ENCODE measurements at regions not wholly inside any gene's neighbourhood (a gene's known extent, or its start where the extent isn't known, plus 50 kb on each side); places are given as distances from the start of the nearest gene placed in this dataset.

DNA sequence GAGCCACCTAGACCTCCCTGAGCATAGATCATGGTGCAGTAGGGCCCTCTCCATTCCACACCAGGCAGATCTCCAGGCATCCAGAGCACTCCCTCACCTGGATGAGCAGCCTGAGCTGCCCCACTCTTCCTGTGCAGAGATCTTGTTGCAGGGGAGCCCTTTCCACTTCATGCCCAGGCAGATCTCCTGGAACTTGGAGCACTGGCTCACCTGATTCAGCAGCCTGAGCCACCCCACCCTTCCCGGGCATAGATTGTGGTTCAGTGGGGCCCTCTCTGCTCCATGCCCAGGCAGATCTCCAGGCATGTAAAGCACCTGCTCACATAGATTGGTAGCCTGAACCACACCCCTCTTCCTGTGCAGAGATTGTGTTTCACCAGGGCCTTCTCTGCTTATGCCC lies 78.0 kb downstream of the SEC16B start:
- Histone ChIP-seq H3K36me3 (ENCODE audit: control insufficient read depth, insufficient read depth, low read length) (no peaks in the 10 kb centered on the region), H3K27me3 (ENCODE audit: control insufficient read depth, insufficient read depth, low read length) (no peaks in the 10 kb centered on the region), H3K4me3 (ENCODE audit: low read depth, low read length) (no peak overlapping the region)
- CTCF ChIA-PET, result interaction anchor here (1.2 kb wide), 1 partner anchor 8 kb away, joined by 3 read pairs; no protein-coding TSS in a partner anchor
- no peak for DNase-seq (ENCODE audit: low read depth)
- POLR2A ChIA-PET, result no interaction called here
- TF ChIP-seq, protein P1, sequence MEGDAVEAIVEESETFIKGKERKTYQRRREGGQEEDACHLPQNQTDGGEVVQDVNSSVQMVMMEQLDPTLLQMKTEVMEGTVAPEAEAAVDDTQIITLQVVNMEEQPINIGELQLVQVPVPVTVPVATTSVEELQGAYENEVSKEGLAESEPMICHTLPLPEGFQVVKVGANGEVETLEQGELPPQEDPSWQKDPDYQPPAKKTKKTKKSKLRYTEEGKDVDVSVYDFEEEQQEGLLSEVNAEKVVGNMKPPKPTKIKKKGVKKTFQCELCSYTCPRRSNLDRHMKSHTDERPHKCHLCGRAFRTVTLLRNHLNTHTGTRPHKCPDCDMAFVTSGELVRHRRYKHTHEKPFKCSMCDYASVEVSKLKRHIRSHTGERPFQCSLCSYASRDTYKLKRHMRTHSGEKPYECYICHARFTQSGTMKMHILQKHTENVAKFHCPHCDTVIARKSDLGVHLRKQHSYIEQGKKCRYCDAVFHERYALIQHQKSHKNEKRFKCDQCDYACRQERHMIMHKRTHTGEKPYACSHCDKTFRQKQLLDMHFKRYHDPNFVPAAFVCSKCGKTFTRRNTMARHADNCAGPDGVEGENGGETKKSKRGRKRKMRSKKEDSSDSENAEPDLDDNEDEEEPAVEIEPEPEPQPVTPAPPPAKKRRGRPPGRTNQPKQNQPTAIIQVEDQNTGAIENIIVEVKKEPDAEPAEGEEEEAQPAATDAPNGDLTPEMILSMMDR (IDR thresholded peaks at IDR 0.05; ENCODE audit: insufficient read depth, low read depth, low read length), result no peak

DNA sequence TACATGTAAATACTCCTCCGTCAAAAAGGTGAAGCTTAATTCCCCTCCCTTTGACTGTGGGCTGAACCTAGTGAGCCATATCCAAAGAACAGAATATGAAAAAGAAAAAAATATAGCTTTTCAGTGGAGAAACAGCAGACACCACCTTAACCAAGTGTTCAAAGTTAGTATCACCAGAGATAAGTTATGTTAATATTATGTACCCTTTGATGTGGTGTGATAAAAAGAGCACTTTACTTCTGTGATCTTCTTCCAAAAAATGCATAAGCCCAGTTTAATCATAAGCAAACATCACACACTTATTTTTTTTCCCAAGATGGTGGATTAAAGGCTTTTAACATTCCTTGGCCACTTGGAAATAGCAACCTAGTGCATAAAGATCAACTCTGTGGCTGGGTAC lies 79.4 kb downstream of the SEC16B start:
- ChIA-PET POLR2A (no interaction called here), CTCF (interaction anchor here (1.2 kb wide), 1 partner anchor 9 kb away, joined by 3 read pairs; no protein-coding TSS in a partner anchor)
- DNase-seq (ENCODE audit: low read depth), result no peak
- Histone ChIP-seq H3K27me3 (ENCODE audit: control insufficient read depth, insufficient read depth, low read length) (no peaks in the 10 kb centered on the region), H3K36me3 (ENCODE audit: control insufficient read depth, insufficient read depth, low read length) (no peaks in the 10 kb centered on the region), H3K4me3 (ENCODE audit: low read depth, low read length) (no peak overlapping the region)
- TF ChIP-seq, protein P1 (IDR thresholded peaks at IDR 0.05; ENCODE audit: insufficient read depth, low read depth, low read length), result no peak

DNA sequence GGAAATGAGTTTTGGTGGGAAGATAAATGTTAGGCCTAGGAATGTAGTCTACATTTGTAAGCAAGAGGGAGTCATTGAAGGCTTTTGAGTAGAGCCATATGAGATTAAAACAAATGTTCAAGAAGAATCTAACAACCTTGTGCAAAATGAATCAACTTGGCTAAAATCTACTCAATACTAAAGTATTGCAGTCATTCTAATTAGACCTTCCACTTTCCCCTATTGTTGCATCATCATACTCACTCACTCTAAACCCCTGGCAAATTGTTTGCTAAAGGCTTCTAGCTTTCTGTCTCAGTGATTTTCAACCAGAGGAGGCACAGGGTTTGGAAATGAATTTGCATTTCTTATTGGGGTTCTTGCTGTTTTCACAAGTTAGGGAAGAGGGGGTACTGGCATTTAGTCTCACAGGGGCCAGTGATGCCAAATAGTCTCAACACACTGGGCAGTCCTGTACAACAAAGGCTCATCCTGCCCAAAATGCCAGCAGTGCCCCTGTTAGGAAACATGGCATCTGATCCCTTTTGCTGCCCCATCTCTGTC lies 85.3 kb downstream of the SEC16B start:
- Histone ChIP-seq H3K4me3 (ENCODE audit: low read depth, low read length) (no peak overlapping the region), H3K27me3 (ENCODE audit: control insufficient read depth, insufficient read depth, low read length) (no peaks in the 10 kb centered on the region), H3K36me3 (ENCODE audit: control insufficient read depth, insufficient read depth, low read length) (no peaks in the 10 kb centered on the region)
- ChIA-PET POLR2A (no interaction called here), CTCF (no interaction called here)
- TF ChIP-seq, protein P1 (IDR thresholded peaks at IDR 0.05; ENCODE audit: insufficient read depth, low read depth, low read length), result no peak
- no peak for DNase-seq (ENCODE audit: low read depth)

DNA sequence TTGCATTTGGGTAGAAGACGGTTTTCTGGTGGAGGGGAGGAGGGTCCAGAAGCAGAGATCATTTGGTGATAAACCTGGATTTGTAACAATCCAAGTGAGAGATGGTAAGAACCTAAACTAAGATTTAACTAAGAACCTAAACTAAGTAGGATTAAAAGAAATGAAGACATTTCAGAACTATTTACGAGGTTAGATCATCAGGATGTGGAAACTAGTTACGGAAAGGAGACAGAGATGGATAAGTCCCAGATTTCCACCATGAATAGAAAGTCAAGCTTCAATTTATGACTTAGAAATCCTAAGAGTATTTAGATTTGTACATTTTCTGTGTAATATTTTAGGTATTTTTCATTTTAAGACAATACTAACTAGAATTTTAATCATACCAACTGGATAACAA lies 86.3 kb downstream of the SEC16B start:
- Histone ChIP-seq H3K36me3 (ENCODE audit: control insufficient read depth, insufficient read depth, low read length) (no peaks in the 10 kb centered on the region), H3K27me3 (ENCODE audit: control insufficient read depth, insufficient read depth, low read length) (no peaks in the 10 kb centered on the region), H3K4me3 (ENCODE audit: low read depth, low read length) (no peak overlapping the region)
- DNase-seq (ENCODE audit: low read depth), result no peak
- ChIA-PET CTCF (no interaction called here), POLR2A (no interaction called here)
- TF ChIP-seq, protein P1 (IDR thresholded peaks at IDR 0.05; ENCODE audit: insufficient read depth, low read depth, low read length), result no peak

DNA sequence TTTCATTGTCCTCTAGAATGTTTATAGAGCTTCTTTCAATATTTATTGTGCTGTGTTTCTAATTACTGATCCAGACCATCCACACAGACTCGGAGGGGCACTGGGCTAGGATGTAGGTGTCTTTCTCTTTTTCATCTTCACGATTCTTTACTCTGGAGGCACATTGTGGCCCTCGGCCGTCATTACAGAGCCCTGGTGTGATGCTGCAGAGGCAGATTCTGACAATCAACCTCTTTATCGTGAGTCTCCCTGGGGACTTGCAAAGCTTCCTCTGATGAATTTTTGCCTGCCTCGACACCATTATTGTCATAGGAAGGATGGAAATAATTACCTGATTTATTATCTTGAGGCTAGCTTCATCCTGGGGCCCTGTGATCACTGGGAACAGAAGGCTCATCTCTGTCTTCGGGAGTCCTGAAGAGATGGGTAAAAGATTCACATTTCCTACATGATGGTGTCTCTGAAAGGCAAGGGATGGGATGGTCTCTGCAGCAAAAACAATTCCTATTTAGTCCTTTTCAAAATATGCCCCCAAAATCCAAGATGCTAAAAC lies 89.4 kb downstream of the SEC16B start:
- POLR2A ChIA-PET, result no interaction called here

More for the DNA sequence above, 89.4 kb downstream of the SEC16B start:
- CTCF ChIA-PET, result interaction anchor here (0.8 to 1.7 kb wide), 5 partner anchors 9 to 65 kb away, joined by 3 to 6 read pairs (median 4); no protein-coding TSS in a partner anchor
- TF ChIP-seq, protein P1 (IDR thresholded peaks at IDR 0.05; ENCODE audit: insufficient read depth, low read depth, low read length), result no peak
- Histone ChIP-seq H3K27me3 (ENCODE audit: control insufficient read depth, insufficient read depth, low read length) (no peaks in the 10 kb centered on the region), H3K36me3 (ENCODE audit: control insufficient read depth, insufficient read depth, low read length) (no peaks in the 10 kb centered on the region), H3K4me3 (ENCODE audit: low read depth, low read length) (no peak overlapping the region)
- DNase-seq (ENCODE audit: low read depth), result no peak
